Adrenal gland (tissue), 5 donors: ENCODE measurements at regions not wholly inside any gene's neighbourhood (a gene's known extent, or its start where the extent isn't known, plus 50 kb on each side); places are given as distances from the start of the nearest gene placed in this dataset.

Source experiments
- CTCF ChIP-seq, 6 experiments: fragments of 450-650 bp in 4 of 6; fragments of 200-600 bp in 2 of 6; sonication (generic) in 1 of 6; IDR thresholded peaks; 1 replicate in 5 of 6; 2 replicates in 1 of 6; pipeline versions ENCODE4 v1.5.1 to v1.8.0; 2016 to 2021; ENCODE audit warnings: antibody characterized with exemption in 6 of 6, mild to moderate bottlenecking in 2 of 6, moderate library complexity in 1 of 6
- POLR2A ChIP-seq, 2 donors: fragments of 450-650 bp; IDR thresholded peaks; one replicate each; pipeline ENCODE4 v1.6.1; 2017; ENCODE audit warnings: antibody characterized with exemption in 2 of 2, mild to moderate bottlenecking in 2 of 2, moderate library complexity in 1 of 2
- donor health status: DM: no; HTN: no; CAD: no.

- TF ChIP-seq POLR2A (IDR thresholded peaks at IDR 0.05) (no peak), CTCF (IDR thresholded peaks at IDR 0.05) (no peak)
Observed at GRCh38 chr15:20376872-20377271, 164.7 kb downstream of the GOLGA6L6 start.
